ENCODE measurements at regions not wholly inside any gene's neighbourhood (a gene's known extent, or its start where the extent isn't known, plus 50 kb on each side); places are given as distances from the start of the nearest gene placed in this dataset.

DNA sequence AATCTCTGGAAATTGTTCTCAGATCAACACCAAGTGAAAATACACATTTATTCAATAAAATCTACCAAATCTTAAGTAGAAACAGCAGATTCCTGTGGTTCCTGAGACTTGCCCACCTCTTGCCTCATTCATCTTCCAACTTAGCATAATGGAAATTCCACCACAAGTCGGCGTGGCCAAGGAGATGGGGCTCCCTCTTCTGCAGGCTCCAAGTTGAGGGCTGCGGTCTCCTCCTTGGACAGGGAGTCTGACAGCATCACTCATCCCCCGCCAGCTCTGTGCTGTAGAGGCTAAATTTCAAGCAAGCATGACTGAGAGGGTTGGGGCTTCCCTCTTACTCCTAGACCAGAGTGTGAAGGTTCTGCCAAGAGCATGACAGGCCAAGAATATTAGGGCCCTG lies 273.7 kb downstream of the DIRAS2 start:
- Histone ChIP-seq H3K27ac (ENCODE audit: low read depth, low read length) (no peak overlapping the region), H2AFZ (ENCODE audit: low read length) (no peak overlapping the region; the same call in 1 of the 2 replicates), H4K5ac (ENCODE audit: insufficient read length, low read depth, low read length) (no peak overlapping the region), H3K4me3 (ENCODE audit: extremely low read depth in 1 of 4, insufficient read depth in 2 of 4, low read depth in 3 of 4, low read length in 4 of 4) (no peak overlapping the region), H3K36me3 (ENCODE audit: control insufficient read depth in 2 of 4, insufficient read depth in 4 of 4, low read length in 3 of 4) (no peaks in the 10 kb centered on the region), H2BK12ac (ENCODE audit: low read depth, low read length) (no peak overlapping the region), H3K14ac (ENCODE audit: insufficient read length) (no peak overlapping the region), H3K79me1 (ENCODE audit: low read depth, low read length) (no peaks in the 10 kb centered on the region), H3K23ac (ENCODE audit: insufficient read length) (no peak overlapping the region), H3K79me2 (ENCODE audit: control insufficient read depth in 1 of 2, insufficient read depth in 2 of 2, low read length in 2 of 2) (no peaks in the 10 kb centered on the region), H2BK20ac (ENCODE audit: low read length) (no peak overlapping the region), H3K9me3 (ENCODE audit: insufficient read depth in 2 of 2, low read depth in 1 of 2, low read length in 1 of 2) (no peaks in the 10 kb centered on the region), H4K20me1 (replicated peaks in 1 of 2; ENCODE audit: control insufficient read depth in 1 of 2, insufficient read depth in 2 of 2, low read length in 2 of 2) (no peaks in the 10 kb centered on the region), H2BK5ac (ENCODE audit: low read depth, low read length) (no peak overlapping the region), H3K18ac (ENCODE audit: extremely low read depth, low read length) (no peak overlapping the region), H3K27me3 (replicated peaks in 1 of 4; ENCODE audit: control insufficient read depth in 3 of 4, extremely low read depth in 1 of 4, insufficient read depth in 3 of 4, low read length in 3 of 4) (no peaks in the 10 kb centered on the region), H4K91ac (replicated peaks; ENCODE audit: insufficient read length, low read length) (no peak overlapping the region), H3K56ac (replicated peaks; ENCODE audit: insufficient read length, low read depth, low read length) (no peak overlapping the region), H2BK120ac (replicated peaks; ENCODE audit: low read depth, low read length) (no peak overlapping the region), H3K4ac (replicated peaks; ENCODE audit: insufficient read length, low read depth, low read length) (no peak overlapping the region), H3K23me2 (ENCODE audit: low read depth, low read length) (no peaks in the 10 kb centered on the region), H2BK15ac (ENCODE audit: low read length) (no peak overlapping the region), H3K4me2 (ENCODE audit: insufficient read depth in 1 of 2, low read depth in 2 of 2, low read length in 2 of 2) (no peak overlapping the region), H3K4me1 (replicated peaks in 1 of 4; ENCODE audit: control insufficient read depth in 3 of 4, insufficient read depth in 4 of 4, low read length in 3 of 4) (no peaks in the 10 kb centered on the region), H2AK5ac (ENCODE audit: low read depth, low read length) (no peak overlapping the region), H4K8ac (ENCODE audit: extremely low read depth, insufficient read depth, low read length) (peak overlapping the region; percentile 11; the same call in 1 of the 2 replicates), H3K9ac (replicated peaks in 1 of 4; ENCODE audit: extremely low read depth in 1 of 4, low read depth in 3 of 4, low read length in 3 of 4) (no peak overlapping the region)
- TF ChIP-seq FOSL1 (IDR thresholded peaks at IDR 0.05; ENCODE audit: insufficient read depth, low read depth, low read length) (no peak), TAF1 (IDR thresholded peaks at IDR 0.05; ENCODE audit: low read depth, low read length) (no peak), MAFK (IDR thresholded peaks at IDR 0.05; ENCODE audit: low read depth, low read length) (no peak)
- TF ChIP-seq, protein P1, sequence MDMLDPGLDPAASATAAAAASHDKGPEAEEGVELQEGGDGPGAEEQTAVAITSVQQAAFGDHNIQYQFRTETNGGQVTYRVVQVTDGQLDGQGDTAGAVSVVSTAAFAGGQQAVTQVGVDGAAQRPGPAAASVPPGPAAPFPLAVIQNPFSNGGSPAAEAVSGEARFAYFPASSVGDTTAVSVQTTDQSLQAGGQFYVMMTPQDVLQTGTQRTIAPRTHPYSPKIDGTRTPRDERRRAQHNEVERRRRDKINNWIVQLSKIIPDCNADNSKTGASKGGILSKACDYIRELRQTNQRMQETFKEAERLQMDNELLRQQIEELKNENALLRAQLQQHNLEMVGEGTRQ (IDR thresholded peaks at IDR 0.05; ENCODE audit: low read length) = no peak
- FAIRE-seq = no peak
- 95% methylated on average over 4 of the region's 4 CpGs; no CpG with 5 or more reads in 1 of the 2 experiments for WGBS, 2 experiments (ENCODE audit: extremely low coverage in 1 of 2, insufficient coverage in 1 of 2, insufficient read length in 1 of 2, insufficient replicate concordance in 2 of 2, low coverage in 1 of 2, low lambda C conversion rate in 2 of 2, missing lambda C conversion rate in 1 of 2)
- ChIA-PET CTCF (ENCODE audit: partially characterized antibody) (no interaction called here), POLR2A (ENCODE audit: partially characterized antibody) (no interaction called here)
- no peak for DNase-seq (ENCODE audit: low read depth in 1 of 2, low spot score in 2 of 2)

Data from H1 (cell line).